Head of caudate nucleus (tissue), 42 donors: ENCODE measurements at regions not wholly inside any gene's neighbourhood (a gene's known extent, or its start where the extent isn't known, plus 50 kb on each side); places are given as distances from the start of the nearest gene placed in this dataset.

Experiments
- DNase-seq, 42 donors: peaks; one replicate each; pipeline versions ENCODE4 v3.0.0 to v3.0.0-alpha.2; 2020 to 2021; ENCODE audit warnings: mixed read lengths in 7 of 42
- intact Hi-C: fragments of 100-400 bp; cut with DNase I; formaldehyde crosslinking; loops from one replicate; pipeline ENCODE4 v1.15.0; 2022

DNA sequence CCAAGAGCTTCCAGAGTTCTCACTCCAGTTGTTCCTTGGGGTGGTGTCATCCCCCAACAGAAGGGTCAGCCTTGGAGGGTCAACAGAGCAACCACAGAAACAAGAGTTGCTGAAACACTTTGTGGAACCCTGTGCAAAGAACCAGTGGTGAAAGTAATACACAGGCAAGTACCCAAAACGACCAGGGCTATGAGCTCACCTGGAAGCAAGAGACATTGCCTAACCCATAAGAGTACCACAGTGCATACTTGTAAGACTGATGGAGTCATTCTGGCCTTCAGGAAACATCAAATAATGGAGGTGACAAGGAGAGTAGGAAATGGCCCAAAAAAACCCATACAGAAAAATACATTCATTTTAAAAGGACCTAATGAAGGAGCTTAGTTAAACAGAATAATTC lies 184.3 kb upstream of the TSC22D1 start:
- intact Hi-C loops, result no loop called here
- DNase-seq, result no peak

DNA sequence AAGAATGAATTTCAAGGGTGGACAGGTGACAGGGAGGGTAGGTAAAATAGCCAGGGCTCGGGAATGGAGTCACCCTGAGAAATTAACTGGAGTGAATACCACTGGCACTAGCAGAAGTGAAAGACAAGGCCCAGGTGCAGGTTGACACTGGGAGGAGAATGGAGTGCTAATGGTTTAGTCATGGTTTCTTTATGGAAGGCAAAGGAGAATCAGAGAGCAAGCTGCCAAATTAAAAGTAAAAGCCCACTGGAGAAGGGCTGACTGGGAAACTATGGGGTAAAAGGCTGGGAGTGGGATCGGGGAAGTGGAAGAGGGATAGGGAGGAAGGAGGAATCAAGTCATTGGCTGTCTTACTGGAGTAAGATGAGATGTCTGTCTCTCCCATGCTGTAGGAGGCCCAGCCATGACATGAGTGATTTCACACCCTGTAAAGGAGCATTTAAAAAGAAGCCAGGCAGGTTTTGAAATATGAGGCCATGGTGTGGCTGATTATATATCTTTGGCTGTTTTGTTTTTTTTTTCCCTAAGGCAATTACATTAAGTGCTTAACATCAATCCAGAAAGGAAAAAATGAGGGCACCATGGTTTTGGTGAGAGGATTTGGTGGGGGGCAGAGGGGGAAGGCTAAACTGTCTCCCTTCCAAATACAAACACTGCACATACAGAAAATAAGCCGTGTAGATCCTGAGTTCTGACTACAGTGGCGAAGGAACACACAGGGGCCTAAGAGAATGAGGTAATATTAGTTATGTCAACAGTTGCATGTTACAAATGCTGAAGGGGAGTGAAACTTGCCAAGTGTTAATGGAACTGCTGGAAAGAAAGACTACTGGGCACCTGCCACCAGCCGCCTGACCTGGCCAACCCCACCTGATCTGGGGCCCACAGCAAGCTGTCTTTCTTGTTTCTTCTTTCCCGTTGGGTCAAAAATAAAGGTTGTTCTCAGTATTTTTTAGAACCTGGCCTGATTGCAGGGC lies 183.5 kb upstream of the TSC22D1 start:
- intact Hi-C loops, result no loop called here

DNA sequence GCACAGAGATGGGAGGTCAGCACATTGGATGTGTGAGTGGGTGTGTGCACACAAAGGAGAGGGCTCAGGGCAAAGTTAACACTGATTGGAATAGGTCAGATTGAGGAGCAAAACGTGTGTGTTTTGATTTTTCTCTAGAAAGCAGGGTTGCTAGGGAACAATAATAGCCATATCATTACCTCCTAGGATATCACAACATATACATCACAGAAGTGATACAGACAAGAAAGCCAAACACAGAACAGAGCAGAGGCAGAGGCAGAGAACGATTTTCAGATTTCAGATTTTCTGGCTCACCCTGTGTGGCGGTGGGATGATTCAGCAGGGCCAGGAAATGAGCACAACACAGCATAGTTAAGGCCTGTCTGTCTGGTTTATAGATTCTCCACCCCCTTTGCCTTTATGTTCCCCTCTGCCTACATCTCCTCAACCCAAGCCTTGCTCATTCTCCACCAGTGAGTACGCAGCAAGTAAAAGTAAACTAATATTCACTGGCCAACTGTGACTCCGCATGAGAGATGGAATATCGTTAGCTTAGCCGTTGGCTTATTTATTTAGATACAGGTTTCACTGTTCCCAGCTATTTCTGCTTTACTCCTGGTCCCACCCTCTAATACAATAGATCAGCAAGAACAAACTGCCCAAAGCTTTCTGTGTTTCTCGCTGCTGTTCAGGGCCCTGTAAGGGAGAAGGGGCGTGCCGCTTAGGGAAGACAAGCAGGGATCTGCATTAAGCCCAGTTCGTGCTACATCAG lies 182.7 kb upstream of the TSC22D1 start:
- intact Hi-C loops, result no loop called here
- peak in 13 of 42 donors; percentile 9 to 55 (median 32) for DNase-seq

More for the DNA sequence above, 183.5 kb upstream of the TSC22D1 start:
- DNase-seq, result no peak

DNA sequence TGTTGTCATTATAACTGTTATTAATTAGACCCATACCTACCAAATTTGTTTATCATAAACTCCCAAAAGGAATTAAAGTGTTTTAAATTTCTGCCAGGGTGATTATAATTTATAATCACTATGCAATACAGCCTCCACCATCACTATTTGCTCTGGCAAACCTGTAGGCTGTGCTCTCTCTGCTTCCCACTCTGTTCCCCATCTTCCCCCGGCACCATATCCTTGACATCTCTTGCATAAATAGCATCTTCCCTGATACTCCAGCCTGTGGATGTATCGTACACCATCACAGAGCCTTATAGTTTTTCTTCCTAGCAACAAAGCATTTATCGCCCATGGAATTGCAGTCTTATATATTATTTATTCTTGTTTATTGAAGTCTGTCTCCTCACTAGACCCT lies 181.5 kb upstream of the TSC22D1 start:
- peak in 25 of 42 donors; percentile 10 to 80 (median 38) for DNase-seq
- intact Hi-C loops, result no loop called here

DNA sequence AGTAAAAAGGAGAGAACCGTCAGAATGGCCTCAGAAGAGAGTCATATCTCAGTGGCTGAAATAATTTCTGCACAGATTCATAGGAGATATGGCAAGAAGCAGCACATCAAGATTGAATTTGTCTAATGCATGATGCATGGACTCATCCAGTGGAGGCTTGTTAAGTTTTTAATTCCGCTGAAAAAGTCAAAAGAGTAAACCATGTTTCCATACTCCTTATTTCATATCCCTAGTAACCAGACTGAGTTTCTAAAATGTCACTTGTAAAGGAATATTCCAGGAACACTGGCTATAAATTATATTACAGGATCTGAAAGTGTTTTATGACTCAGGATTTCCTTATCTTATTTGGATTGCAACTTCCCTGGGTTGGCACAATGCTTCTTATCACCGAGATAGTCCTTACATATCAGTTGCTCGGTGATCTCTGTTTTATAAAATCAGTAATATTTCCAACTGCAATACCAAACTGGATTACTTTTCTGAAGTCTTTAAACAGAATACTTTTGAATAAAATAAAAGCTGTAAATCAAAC lies 180.2 kb upstream of the TSC22D1 start:
- no peak for DNase-seq
- intact Hi-C loops, result no loop called here

DNA sequence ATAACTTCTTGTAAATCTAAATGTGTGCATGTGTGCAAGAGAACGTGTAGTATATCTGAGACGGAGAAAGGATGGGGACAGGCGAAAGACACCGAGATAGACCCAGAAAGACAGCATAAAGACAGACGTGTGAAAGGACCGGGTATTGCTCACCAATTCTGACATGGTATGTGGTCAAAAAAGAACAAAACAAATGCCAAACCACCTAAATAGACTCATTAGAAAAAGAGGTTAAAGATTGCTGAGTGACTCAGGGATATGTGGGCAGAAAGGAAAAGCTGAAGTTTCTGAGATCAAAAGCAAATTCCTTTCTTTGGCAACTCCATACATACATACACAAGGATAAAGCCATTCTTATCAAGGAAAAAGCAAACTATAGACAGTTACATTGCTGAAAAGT lies 179.7 kb upstream of the TSC22D1 start:
- intact Hi-C loops, result no loop called here
- DNase-seq, result no peak

DNA sequence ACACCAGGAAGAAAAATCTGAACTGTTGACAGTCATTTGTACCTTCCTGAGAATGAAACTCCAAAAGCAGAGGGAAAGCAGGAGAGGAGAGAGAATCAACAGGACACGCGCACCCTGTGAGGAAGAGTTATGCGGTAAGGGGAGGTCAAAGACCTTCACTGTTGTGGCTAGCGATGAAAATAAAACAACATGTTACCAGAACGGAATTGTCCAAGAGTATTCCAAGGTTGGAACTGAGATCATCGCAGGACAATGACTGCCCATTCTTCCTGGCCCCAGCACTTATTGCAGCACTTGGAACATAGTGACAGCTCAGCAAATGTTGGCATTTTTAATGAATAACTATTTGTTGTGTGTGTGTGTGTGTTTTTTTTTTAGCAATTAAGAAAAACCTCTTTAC lies 176.0 kb upstream of the TSC22D1 start:
- intact Hi-C loops, result no loop called here
- DNase-seq, result no peak

DNA sequence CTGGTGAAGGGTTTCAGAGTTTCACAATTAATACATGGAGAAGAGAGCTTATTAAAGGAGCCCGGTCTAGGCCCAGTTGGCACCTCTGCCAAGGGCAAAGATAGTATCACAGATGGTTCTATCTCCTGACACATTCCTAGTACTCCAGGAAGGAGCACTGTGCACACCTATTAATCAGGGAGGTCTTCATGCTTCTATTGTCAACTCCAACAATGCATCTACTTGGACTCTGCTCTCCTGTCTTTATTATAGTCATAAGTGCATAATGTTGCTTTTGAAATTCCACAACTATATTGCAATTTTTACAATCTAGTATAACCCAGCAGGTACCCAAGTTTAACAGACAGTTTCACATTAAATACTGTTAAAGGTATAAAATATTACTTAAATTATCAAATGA lies 174.5 kb upstream of the TSC22D1 start:
- intact Hi-C loops, result no loop called here
- DNase-seq, result no peak

DNA sequence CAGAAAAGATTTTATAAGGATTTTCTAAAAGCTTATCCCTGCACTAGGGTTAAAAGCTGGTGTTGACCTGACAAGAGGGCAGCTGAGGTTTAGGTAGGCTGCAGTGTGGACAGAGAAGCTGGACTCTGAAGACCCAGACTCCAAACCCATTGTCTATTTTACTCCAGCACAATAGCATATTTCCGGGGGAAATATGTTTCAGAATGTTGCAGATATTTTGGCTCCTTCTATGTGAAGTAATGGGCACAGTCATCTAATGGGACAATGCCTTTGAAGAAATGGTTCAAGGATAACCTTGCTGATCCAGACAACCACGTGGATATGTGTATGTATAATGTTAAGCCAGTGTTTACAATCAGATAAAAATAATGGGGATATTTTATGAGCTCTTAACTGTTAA lies 173.8 kb upstream of the TSC22D1 start:
- intact Hi-C loops, result no loop called here
- no peak for DNase-seq

DNA sequence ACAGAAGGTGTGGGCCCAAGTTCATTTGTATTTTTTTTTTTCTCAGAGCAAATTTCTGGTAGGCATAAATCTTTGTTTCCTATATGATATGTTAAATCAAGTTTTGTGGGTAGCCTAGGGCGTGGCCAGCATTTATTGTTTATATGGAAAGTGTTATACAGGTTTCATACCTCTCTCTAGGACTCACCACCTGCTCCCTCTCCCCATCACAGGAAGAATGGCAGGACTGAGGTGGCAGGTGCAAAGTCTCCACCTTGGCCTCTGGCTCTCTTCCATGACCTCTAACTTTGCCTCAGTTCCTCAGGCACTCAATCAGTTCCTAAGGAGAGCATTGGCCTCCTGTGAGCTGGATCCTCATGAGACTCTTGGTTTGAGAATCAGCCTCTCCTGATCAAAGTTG lies 172.3 kb upstream of the TSC22D1 start:
- intact Hi-C loops, result no loop called here
- DNase-seq, result no peak

DNA sequence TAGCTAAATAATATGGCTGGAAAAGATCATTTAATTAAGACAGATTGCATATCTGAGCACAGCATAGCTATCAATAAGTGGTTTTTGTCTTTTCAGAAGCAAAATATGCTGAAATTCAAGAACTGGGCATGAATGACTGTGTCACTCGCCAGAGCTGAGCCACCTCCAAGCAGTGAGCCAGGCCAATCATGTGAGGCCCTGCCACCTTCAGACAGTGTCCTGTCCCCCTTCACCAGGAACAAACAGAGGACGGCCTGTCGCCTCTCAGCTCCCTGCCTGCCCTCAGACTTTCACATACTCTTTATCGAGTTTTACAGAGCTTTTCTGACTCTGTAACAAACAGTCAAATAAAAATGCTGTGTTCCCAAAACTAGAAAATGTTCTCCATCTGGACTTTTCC lies 171.0 kb upstream of the TSC22D1 start:
- no peak for DNase-seq
- intact Hi-C loops, result no loop called here

DNA sequence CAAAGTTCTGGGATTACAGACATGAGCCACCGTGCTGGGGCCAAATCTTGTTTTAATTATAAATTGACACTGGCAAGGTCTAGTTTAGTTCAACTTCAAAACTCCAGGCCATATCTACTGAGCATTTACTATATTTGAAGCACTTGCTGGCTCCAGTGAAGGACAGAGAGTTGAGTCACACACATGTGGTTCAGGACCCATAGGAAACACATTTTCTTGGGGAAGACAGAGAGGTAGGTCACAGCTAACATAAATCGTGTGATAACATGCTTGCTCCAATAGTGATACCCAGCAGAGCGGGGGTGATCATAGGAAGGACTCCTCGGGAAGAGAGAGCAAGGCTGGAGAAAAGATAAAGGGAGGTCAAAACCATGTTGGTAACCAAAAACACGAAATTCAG lies 170.6 kb upstream of the TSC22D1 start:
- intact Hi-C loops, result no loop called here
- DNase-seq, result no peak

DNA sequence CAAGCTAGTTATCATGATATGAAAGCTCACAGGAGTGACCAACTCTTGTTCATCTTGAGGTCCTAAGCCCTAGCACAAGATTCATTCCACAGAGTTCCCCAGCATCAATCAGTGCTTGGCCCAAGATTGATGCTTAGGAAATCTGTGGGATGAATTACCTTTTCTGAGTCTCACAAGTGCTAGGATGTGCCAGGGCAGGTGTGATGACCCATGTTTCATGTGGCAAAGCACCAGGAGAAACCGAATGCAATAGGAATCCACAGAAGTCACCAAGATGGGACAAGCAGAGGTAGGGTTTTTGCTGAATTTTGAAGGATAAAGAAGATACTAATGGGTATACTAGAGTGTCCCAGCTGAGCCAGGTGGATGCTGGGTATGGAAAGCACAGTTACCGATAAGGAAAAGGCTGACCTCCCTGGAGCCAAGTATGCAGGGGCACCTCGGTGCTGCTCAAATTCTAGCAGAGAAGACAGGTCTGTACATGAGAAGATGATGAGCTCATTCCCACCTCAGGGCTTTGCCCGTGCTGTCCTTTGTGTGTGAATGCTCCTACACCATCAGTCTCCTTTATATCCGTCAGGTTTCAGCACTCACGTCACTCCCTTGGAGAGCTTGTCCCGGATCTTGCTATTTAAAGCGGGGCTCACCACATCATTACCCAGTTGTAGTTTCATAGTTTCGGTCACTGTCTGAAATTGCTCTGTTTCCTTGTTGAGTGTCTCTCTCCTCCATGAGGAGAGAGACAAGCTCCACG lies 168.9 kb upstream of the TSC22D1 start:
- no peak for DNase-seq
- intact Hi-C loops, result no loop called here

DNA sequence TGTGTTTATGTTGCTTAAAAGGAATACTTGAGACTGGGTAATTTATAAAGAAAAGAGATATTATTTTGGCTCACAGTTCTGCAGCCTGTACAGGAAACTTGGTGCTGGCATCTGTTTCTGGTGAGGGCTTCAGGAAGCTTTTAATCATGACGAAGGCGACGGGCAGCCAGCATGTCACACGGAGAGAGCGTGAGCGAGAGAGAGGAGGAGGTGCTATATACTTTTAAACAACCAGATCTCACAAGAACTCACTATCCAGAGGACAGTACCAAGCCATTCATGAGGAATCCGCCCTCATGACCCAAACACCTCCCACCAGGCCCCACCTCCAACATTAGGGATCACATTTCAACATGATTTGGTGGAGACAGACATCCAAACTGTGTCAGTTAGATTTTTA lies 163.4 kb upstream of the TSC22D1 start:
- DNase-seq, result no peak
- intact Hi-C loops, result no loop called here

DNA sequence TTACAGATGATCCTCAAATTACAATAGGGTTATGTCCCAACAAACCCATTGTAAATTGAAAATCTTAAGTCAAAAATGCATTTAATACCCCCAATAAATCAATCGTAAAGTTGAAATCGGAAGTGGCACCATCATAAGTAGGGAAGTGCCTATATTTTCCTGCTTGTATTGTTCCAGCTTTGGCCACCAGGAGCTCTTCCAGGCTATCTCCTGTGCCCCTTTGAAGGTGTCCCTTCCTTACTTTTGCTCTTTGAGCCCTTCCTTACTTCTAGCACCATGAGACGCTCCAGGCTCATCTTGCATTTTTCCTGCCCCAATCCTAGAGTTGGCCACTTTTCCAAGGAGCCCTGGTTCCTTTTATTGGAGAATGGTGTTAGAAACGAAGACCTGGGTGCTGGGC lies 163.0 kb upstream of the TSC22D1 start:
- intact Hi-C loops, result no loop called here
- DNase-seq, result no peak

DNA sequence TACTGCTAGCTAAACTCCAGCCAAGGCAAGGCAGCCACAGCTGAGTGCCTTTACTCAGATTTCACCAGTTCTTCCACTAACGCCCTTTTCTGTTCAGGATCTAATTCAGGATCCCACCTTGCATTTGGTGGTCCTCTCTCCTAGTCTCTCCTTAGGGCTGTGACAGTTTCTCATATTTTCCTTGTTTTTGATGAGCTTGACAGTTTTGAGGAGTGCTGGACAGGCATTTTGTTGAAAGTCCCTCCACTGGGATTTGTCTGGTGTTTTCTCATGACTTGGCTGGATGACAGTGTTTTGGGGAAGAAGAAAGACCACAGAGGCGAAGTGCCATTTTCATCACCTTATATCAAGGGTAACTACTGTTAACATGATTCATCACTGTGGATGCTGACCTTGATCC lies 162.3 kb upstream of the TSC22D1 start:
- DNase-seq, result no peak
- intact Hi-C loops, result no loop called here

DNA sequence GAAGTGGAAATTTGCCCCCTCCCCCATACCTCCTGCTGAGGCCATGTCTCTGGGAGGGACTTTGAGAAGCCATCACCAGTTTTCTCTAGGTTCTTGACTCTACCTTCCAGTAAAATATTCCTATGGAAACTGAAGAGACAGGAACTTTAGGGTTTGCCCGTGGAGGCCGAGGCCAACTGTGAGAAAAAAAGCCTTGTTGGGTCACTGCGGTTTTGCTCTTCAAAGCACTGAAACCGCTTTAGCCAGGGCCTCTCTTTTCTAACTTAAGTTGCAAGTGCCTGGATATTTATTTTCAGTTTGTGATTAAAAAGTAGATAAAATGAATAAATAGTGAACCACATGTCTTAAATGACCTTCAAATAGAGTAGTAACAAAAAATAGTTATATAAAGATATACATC lies 159.7 kb upstream of the TSC22D1 start:
- intact Hi-C loops, result no loop called here

DNA sequence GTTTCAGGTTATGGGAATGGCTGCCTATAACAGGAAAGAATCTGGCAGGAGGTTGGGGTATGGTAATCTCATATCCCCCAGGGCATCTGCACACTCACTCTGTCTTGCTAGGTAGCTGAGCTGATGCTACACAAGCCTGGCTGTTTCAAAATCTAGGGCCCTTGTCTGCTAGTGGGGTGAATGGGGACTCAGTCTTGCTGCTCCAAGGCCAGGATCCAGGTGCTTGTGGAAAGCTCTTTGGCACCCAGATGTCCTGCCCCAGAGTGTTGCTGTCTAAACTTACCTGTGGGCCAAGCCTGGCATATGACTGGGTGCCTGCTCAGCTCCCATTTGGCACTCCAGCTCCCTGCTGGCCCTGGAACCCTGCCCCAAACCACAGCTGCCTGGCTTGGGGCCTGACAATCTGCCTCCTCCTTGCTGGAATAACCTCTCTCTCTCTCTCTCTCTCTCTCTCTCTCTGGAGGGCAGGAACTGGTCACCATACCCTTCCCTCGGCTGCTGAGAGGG lies 158.1 kb upstream of the TSC22D1 start:
- intact Hi-C loops, result no loop called here
- DNase-seq, result peak in 19 of 42 donors; percentile 1 to 53 (median 24)

More for the DNA sequence above, 159.7 kb upstream of the TSC22D1 start:
- no peak for DNase-seq

DNA sequence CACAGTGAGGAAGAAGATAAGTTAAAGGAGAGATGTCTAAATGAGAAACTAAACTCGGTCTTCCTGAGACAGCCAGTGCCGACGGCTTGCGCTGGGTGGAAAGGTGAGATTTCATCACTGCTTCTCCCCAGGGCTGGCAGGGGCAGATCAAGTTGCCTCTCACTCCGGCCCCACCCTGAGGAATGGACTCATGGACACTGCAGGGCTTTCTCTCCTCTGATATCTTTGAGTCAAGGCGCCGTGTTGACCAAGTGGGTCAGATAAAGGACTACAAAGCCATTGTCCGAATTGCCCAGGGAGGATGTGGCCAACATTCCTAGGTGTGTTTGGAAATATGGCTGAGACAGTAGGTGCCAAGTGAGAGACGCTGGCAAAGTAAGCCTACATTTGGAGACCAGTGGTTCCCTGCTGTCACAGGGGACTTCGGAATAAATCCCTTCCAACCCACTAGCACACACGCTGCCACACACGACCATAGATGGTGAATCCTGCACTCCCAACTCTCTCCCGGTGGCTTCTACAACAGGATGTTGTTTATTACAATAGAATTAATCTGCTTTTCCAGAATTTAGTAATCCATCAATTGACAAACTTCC lies 156.5 kb upstream of the TSC22D1 start:
- intact Hi-C loops, result no loop called here
- no peak for DNase-seq
